Dedifferentiated amniotic fluid mesenchymal stem cell (primary cell): ENCODE measurements at regions not wholly inside any gene's neighbourhood (a gene's known extent, or its start where the extent isn't known, plus 50 kb on each side); places are given as distances from the start of the nearest gene placed in this dataset.
"Not testable (repeated sequence)": the region's sequence is repeated elsewhere in the genome, so short reads cannot be mapped to it uniquely, and the experiment has no call there.

ENCODE experiments used
- DNase-seq: peaks from one replicate; pipeline ENCODE4 v3.0.0-alpha.2; 2016; ENCODE audit errors: extremely low spot score

GRCh38 chr14:46433381-46433780 lies 218.2 kb downstream of the RPL10L start:
- no peak for DNase-seq

- DNase-seq: no peak
Measured at GRCh38 chr14:46432516-46432915, 219.1 kb downstream of the RPL10L start.

- no peak for DNase-seq
Measured at GRCh38 chr14:46417066-46417465, 234.5 kb downstream of the RPL10L start.

- DNase-seq: no peak
Measured at GRCh38 chr14:46404865-46405811, 246.4 kb downstream of the RPL10L start.

GRCh38 chr14:46402001-46402690 lies 249.4 kb downstream of the RPL10L start:
- not testable (repeated sequence) for DNase-seq

GRCh38 chr14:46401066-46401465 lies 250.5 kb downstream of the RPL10L start:
- no peak for DNase-seq

- DNase-seq: no peak
Measured at GRCh38 chr14:46399049-46399448, 252.5 kb downstream of the RPL10L start.

GRCh38 chr14:46384611-46385010 lies 267.0 kb downstream of the RPL10L start:
- no peak for DNase-seq

- no peak for DNase-seq
Measured at GRCh38 chr14:46381674-46382073, 269.9 kb downstream of the RPL10L start.

- DNase-seq: no peak
Measured at GRCh38 chr14:46378248-46378647, 273.3 kb downstream of the RPL10L start.

- no peak for DNase-seq
Measured at GRCh38 chr14:46377305-46377704, 274.3 kb downstream of the RPL10L start.

- DNase-seq: no peak
Measured at GRCh38 chr14:46369391-46369790, 282.2 kb downstream of the RPL10L start.

GRCh38 chr14:46368275-46368674 lies 283.3 kb downstream of the RPL10L start:
- DNase-seq: no peak

- DNase-seq: no peak
Measured at GRCh38 chr14:46352844-46353243, 298.7 kb downstream of the RPL10L start.

GRCh38 chr14:46344327-46344937 lies 307.1 kb downstream of the RPL10L start:
- no peak for DNase-seq

- no peak for DNase-seq
Measured at GRCh38 chr14:46325777-46326176, 325.8 kb downstream of the RPL10L start.

GRCh38 chr14:46325157-46325556 lies 326.4 kb downstream of the RPL10L start:
- DNase-seq: no peak

- DNase-seq: no peak
Measured at GRCh38 chr14:46323404-46323762, 328.2 kb downstream of the RPL10L start.

GRCh38 chr14:46322730-46323403 lies 328.7 kb downstream of the RPL10L start:
- DNase-seq: no peak

GRCh38 chr14:46322076-46322475 lies 329.5 kb downstream of the RPL10L start:
- no peak for DNase-seq

- no peak for DNase-seq
Measured at GRCh38 chr14:46306267-46306666, 345.3 kb downstream of the RPL10L start.

GRCh38 chr14:46300765-46301164 lies 350.8 kb downstream of the RPL10L start:
- DNase-seq: no peak
